HG02973 (cell line): ENCODE measurements at regions not wholly inside any gene's neighbourhood (a gene's known extent, or its start where the extent isn't known, plus 50 kb on each side); places are given as distances from the start of the nearest gene placed in this dataset.

Experiments used
- ATAC-seq: cut with Tn5 transposase; IDR thresholded peaks from one replicate; pipeline ENCODE4 v1.9.1; 2021; ENCODE audit warnings: moderate library complexity; ENCODE audit not compliant: unreplicated experiment

DNA sequence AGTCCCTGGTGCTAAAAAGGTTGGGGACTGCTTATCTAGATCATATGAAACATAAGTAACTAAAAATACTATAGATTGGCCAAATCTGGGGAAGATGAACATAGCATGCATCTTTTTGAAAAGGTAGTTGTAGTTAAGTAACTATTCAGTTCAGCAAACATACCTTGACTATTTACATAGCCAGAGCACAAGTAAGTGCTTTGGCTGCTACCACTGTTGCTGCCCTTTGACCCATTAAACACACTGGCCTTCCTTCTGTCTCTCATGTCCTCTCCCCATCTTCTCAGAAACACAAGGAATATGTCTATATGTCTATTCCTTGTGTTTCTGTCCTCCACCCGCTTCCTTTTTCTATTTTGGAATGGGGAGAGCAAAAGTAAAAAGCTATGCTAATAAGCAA lies 87.9 kb upstream of the SPRY1 start:
- ATAC-seq, result no peak

DNA sequence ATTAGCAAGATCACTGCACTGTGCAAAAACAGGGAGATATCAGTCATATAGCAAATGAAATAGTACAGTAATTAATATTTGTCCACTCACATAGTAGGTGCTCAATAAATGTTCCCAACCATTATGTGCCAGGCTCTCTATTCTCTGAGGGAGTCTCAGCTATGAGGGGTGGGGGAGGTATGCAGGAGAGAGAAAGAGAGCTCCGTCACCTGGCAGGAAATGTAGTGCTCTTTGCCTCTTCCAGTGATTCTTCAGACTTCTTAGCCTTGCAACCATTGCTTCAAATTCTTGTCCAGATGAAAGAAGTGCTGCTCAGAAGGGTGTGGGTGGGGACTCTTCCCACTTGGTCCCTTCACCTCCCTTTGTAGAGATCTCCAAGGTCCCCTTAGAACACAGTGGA lies 84.5 kb upstream of the SPRY1 start:
- no peak for ATAC-seq

DNA sequence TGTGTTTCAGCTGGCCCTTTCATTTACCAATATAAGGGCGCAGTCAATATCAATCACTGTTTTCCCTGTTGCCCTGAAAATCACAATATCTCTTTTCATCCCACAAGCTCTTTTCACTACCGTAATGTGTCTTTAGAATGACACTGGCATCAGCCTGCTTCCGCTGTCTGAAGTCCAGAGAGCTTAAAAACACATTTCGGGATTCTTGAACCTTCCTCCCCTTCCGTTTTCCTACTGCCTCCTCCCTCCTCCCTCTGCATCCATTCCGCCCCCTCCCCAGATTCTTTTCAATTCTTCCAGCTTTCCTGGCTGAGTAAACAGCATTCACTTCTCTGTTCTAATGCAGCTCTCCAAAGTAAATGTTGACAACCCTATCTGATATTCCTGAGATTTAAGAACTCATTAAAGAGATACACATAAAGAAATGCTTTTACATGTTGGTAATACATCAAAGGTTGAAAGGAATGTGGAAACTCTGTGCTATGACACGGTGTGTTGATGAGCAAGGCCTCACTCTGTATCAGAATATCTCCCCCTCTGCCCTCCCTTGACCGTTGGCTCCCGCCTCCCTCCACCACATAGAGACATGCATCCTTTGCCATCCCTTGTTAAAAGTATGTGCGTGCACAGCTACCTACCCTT lies 83.5 kb upstream of the SPRY1 start:
- ATAC-seq, result no peak

DNA sequence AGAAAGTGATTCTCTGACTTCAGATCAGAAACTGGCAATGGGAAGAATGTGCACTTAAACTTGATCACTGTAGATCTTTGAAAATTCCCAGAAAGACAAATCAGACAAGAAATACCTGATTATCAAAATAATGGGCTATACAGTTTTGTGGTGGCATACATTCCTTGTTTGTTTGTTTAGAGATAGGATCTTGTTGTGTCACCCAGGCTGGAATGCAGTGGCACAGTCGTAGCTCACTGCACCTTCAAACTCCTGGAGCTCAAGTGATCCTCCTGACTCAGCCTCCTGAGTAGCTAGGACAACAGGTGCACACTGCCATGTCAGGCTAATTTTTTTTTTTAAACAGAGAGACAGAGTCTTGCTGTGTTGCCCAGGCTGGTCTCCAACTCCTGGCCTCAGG lies 81.0 kb upstream of the SPRY1 start:
- no peak for ATAC-seq

DNA sequence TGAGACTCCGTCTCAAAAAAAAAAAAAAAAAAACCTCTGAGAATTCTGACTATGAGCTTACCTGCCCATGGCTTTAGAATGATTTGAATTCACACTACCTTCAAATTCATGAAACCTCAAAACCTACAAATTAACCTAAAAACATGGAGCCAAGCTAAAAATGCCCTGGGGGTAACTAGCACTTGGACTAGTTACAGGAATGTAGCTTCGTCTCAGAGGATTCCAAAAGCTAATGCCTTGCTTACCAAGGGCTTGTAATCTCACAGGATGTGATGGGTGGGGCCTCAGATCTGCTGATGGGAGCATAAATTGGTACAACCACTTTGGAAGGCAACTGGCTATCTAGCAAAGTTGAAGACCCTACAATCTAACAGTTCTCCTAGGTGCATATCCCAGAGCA lies 79.4 kb upstream of the SPRY1 start:
- ATAC-seq, result no peak

DNA sequence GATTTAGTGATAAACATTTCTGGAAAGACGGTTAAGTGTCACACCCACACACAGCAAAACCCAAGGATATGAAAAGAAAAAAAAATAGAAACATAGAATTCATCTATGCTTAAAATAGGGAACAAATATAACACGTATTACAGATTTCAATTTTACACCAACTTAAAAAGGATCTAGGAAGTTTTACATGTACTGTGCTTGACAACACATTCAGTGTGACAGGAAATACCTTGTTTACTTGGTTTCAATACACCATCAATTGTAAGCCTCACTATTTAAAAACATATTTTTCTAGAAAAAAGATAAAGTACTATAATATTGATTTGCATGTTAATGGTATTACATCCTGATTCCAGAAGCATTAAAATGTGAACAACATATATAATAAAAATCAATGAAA lies 77.0 kb upstream of the SPRY1 start:
- no peak for ATAC-seq

DNA sequence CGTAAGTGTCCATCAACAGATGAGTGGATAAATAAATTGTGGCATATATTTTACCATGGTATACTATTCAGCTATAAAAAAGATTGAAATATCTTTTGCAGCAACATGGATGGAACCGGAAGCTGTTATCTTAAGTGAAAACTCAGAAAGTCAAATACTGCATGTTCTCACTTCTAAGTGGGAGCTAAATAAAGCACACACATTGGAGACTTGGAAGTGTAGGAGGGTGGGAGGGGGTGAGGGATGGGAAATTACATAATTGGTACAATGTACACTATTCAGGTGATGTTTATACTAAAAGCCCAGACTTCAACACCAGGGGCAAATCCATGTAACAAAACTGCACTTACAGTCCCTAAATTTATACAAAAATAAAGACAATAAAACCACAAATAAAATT lies 72.6 kb upstream of the SPRY1 start:
- ATAC-seq, result no peak

DNA sequence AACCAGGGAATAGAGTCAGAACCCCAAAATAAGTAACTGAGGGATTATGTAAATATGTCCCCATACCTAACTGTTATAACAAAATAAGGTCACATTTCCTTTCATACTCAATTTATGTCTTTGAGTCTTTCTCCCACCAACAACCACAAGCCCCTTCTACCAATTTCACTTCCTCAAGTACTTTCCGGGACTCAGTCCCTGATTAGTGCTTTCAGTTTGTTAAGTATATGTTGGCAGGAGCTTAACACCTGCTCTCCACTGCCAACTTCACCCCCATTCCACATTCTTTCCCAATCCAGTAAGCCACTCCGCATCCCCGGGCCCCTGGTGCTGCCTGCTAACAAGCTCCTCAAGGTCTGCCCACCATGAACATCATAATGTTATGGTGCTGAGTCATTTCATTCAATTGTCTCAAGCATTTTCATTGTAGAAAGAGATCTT lies 71.3 kb upstream of the SPRY1 start:
- ATAC-seq, result peak; percentile 99

DNA sequence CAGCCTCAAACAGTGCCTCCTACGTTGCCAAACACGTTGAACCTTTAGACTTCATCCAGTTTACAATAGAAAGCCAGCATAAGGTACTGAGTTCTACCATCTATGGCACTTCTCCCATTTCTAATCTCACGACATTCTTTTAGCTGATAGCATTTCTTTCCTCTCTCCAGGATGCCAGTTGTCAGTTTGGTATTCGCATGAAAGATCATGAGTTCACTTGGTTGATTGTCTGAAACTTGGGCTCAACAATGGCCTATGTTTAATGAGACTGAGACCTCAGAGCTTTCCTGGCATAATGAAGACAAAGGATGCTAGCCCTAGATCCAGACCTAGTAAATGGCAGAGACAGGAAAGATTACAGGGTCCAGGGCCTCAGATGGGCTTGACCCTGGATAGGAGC lies 69.2 kb upstream of the SPRY1 start:
- no peak for ATAC-seq

DNA sequence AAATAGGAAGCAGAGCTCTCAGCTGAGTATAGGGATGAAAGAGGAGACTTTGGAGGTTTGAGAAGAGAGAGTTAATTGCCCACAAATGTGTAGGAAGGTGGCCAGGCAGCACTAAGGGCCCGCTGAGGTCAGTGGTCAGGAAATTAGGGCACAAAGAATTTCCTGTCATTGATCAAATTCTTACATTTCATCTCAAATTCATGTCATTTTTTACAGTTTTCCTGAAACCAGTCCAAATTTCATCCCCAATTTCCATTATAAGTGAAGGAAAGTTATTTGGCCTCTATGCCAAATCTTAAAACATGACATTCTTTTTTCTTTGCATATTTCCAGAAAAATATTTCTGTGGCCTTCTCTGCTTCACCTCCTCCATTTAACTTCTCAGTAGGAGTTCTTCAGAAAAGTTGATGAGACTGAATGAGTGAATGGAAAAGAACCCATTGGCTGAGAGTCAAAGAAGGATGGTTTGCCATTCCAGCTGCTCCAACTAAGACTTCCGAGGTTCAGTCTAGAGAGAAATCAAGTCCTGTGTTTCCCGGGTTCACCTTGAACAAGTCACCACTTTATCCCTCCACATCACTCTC lies 68.7 kb upstream of the SPRY1 start:
- no peak for ATAC-seq

DNA sequence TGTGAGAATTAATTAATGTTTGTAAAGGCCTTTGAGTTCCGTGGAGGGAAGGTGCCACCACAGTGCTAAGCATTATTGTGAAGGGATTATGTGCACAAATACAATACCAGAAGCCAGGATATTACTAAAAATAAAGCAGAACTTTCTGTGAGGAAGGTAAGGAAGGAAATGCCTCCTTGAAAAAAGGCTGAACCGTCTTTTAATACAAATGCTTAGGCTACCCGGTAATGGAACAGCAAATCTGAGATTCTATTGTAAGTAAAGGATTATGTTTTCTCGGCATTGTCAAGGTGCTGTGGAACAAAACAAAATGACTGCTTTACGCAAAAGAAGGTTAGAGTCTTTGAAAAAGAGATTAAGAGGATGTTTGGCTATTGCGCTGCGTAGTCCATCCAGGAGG lies 57.9 kb upstream of the SPRY1 start:
- ATAC-seq, result no peak

DNA sequence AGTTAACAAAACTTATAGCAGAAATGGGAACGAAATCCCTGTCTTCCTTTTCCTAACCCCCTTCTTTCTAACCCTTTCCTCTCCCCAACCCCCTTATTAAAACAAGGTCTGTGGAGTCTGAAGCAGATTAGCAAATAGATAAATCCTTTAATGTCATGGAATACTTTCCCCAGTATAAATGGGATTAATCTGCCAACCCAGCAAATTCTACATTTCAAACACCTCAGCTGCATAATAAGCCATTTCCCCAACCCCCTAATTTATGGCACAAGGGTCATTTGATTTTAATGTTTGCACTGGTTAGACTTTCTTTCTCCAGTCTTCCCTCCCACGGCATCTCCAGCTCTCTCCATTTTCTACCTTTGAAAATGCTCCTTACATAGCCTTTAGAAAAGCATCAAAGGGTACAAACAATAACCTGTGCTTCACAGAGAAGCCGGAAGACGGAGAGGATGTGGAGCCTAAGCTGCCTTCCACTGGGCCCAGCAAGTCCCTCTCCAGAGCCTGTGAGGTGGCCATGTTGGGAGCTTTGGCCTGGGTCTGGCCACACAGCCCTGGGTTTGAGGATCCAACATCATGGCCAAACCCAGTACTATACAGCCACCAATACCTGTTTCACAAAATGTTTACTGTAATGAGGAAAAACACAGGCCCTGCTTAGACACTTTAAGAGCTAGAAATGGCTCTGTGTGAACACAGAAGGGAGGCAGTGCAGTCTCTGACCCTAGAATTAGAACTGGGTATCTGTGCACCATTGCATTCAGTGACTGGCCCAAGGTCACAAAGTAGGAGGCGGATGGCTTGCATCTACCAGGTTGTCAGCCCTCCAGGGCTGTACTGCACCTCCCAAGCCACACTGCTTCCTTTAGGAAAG lies 56.9 kb upstream of the SPRY1 start:
- ATAC-seq, result no peak

DNA sequence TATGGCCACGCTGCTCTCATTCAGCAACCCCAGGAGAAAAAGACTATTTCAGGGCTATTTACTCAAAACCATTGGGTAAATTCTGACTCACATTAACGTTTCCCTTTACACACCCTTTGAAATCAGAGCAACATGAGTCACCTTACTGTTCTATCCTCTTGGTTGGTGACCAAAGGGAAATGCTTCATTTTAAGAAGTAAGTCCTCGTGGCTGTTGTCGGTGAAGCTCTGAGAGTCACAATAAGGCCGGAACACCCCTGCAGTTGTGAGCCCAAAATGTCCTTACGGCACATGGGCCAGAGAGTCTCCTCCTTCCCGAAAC lies 56.3 kb upstream of the SPRY1 start:
- no peak for ATAC-seq

DNA sequence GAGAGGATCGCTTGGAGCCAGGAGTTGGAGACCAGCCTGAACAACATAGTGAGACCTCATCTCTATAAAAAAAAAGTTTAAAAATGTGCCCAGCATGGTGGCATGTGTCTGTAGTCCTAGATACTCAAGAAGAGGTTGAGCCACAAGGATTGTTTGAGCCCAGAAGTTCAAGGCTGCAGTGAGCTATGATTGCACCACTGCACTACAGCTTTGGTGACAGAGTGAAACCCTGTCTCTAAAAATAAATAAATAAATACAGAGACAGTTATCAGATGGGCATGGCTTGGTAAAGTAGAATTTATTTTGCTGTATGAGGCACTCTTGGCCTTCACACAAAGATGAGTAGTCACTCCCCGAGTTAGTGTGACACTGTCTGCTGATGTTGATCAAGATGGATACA lies 54.1 kb upstream of the SPRY1 start:
- no peak for ATAC-seq

DNA sequence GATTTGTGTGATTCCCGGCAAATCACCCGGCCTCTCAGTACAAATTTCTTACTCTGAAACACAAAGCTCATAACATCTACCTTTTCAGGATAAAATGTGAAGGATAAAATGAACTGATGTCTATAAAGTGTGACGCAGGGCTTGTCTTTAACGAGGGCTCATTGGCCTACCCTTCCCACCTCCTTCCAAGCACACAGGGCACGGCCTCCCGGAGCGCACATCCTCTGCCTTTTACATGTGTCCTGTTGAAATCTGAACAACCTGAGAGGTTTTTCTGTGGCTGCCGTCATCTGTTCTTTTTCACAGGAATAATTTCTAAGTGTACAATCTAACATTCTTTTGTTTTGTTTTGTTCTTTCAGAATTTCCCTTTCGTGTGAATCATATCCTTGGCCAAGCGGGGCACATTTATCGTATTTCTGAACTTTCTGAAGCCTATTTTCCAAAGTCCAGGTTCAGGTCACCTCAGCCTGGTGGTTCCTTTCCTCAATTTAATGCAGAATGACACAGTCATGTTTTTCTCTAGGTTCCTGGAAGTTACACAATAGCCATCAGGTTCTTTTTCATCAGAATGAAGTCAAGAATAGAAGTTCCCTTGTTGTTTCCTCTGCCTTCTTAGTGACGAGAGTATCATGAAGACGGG lies 53.1 kb upstream of the SPRY1 start:
- ATAC-seq, result no peak

DNA sequence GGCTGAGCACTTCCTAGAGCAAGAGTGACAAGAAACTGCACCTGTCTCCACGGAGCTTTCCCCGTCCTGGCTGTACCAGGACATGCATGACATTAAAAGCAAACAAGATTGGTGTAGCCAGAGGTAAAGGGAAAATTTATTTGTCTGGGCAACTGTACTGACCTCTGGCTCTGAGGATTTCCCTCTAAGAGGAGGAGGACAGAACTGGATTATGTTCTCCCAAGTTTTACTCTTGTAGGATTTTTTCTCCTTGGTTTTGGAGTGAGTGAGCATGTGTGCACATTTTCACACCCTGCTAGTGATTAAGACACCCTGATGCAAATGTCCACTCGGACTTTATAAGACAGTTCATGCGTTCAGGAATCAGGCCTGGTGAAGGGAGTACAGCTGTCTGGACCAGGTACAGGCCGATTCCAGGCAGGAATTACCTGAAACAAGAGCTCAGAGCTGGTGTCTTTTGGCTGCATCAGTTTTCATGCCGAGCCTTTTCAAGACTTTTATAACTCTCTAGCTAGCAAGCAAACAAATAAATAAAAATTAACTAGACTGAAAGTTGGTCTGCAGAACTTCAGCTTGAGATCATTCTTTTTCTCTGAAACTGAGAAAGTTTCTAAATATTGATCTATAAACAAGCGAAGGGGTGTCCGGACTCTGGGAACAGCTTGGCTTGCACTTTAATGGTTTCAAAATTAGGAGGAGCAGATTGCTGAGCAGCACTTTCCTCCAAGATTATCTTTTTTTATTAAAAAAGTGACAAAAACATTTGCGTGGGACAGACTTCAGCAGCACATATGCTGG lies 51.3 kb upstream of the SPRY1 start:
- ATAC-seq, result no peak

DNA sequence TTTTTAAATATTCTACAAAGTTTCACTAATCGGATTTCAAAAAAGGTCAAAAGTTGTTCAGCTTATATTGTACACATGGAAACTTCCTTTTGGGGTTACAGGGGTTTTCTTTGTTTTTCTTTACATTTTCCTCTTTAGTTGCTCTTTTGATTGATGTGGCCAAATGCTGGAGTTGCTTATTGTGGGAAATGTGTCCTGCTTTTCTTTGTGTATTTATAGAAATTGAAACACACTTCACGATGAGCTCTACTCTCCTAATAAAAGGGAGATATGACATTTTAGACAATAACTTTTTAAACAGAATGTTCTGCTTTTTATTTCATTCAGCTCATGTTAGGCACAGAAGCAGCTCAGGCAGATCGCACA lies 50.7 kb upstream of the SPRY1 start:
- no peak for ATAC-seq

DNA sequence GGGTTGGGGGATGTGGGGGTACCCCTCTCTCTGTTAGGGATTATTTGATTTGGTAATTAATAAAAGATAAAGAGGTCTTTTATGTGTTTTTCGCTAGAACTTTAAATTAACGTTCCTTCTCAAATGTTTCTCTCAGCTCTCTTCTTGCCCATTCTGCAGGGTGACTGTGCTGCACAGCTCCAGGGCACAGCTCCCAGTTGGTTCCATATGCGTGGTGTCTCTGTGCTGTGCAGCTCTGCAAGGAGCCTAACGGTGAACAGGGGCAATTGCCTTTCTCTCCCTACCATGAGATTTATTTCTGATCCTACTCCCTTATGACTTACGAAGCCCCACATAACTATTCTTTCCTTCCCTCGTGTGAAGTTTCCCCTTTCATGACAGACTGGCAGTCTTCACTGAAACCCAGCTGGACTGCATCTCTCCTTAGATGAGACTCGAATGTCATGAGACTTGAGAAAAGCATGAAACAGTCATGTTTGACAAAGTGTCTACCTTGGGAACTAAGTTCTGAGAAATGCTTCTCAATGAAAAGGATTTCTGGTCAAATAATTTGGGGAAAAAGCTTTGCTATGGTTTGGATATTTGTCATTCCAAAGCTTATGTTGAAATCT lies 50.2 kb upstream of the SPRY1 start:
- no peak for ATAC-seq
